Neutrophil (primary cell): ENCODE measurements at regions not wholly inside any gene's neighbourhood (a gene's known extent, or its start where the extent isn't known, plus 50 kb on each side); places are given as distances from the start of the nearest gene placed in this dataset.
"Not testable (repeated sequence)": the region's sequence is repeated elsewhere in the genome, so short reads cannot be mapped to it uniquely, and the experiment has no call there.

Source experiments
- H3K27ac ChIP-seq: fragments of 200-600 bp; sonication (generic); 2 replicates; pipeline ENCODE4 v1.5.1; 2016; ENCODE audit warnings: mild to moderate bottlenecking, moderate library complexity
- H3K27me3 ChIP-seq: fragments of 200-600 bp; sonication (generic); 2 replicates; pipeline ENCODE4 v1.6.0; 2016; ENCODE audit warnings: mild to moderate bottlenecking
- H3K36me3 ChIP-seq: fragments of 200-600 bp; sonication (generic); 2 replicates; pipeline ENCODE4 v1.5.1; 2017
- H3K4me1 ChIP-seq, 2 experiments: fragments of 200-600 bp in 1 of 2; sonication (generic) in 1 of 2; 1 replicate in 1 of 2; 2 replicates in 1 of 2; pipeline versions ENCODE4 v1.5.1 to v1.6.1; 2013 to 2016; ENCODE audit warnings: low read depth in 1 of 2, low read length in 1 of 2, mild to moderate bottlenecking in 1 of 2, moderate library complexity in 1 of 2; ENCODE audit not compliant: control insufficient read depth in 1 of 2, insufficient read depth in 1 of 2
- H3K4me3 ChIP-seq, 2 experiments: fragments of 200-600 bp in 1 of 2; sonication (generic) in 1 of 2; 1 replicate in 1 of 2; 2 replicates in 1 of 2; pipeline ENCODE4 v1.5.1; 2013 to 2016; ENCODE audit warnings: low read depth in 1 of 2, low read length in 1 of 2, mild to moderate bottlenecking in 1 of 2, moderate library complexity in 1 of 2
- H3K9me3 ChIP-seq: fragments of 200-600 bp; sonication (generic); 2 replicates; pipeline ENCODE4 v1.5.1; 2016
- CTCF ChIP-seq: fragments of 200-600 bp; sonication (generic); IDR thresholded peaks from 2 replicates; pipeline ENCODE4 v1.5.1; 2016; ENCODE audit warnings: antibody characterized with exemption

GRCh38 chr2:90105142-90105541 is 1413.7 kb downstream of the RPIA start:
- H3K27ac ChIP-seq, H3K9me3 ChIP-seq, H3K36me3 ChIP-seq, H3K27me3 ChIP-seq, H3K4me1 ChIP-seq, H3K4me3 ChIP-seq: not testable (repeated sequence)

GRCh38 chr2:90123409-90123808 is 1431.9 kb downstream of the RPIA start:
- not testable (repeated sequence) for H3K27me3 ChIP-seq, H3K36me3 ChIP-seq, H3K4me1 ChIP-seq, H3K27ac ChIP-seq, H3K9me3 ChIP-seq, H3K4me3 ChIP-seq

- H3K27me3 ChIP-seq, H3K36me3 ChIP-seq, H3K4me1 ChIP-seq, H3K9me3 ChIP-seq, H3K4me3 ChIP-seq, H3K27ac ChIP-seq: not testable (repeated sequence)
These were observed 1447.6 kb downstream of the RPIA start for GRCh38 chr2:90139046-90139445.

GRCh38 chr2:90141558-90141957 is 1450.1 kb downstream of the RPIA start:
- H3K4me1 ChIP-seq, H3K36me3 ChIP-seq, H3K4me3 ChIP-seq, H3K27me3 ChIP-seq, H3K9me3 ChIP-seq, H3K27ac ChIP-seq: not testable (repeated sequence)

- not testable (repeated sequence) for H3K4me1 ChIP-seq
These were observed 1460.3 kb downstream of the RPIA start for GRCh38 chr2:90151805-90152204.

GRCh38 chr2:90170978-90171377 is 1479.5 kb downstream of the RPIA start:
- H3K27me3 ChIP-seq, H3K4me1 ChIP-seq: not testable (repeated sequence)

More at GRCh38 chr2:90151805-90152204, 1460.3 kb downstream of the RPIA start:
- H3K9me3 ChIP-seq, H3K27ac ChIP-seq, H3K27me3 ChIP-seq, H3K4me3 ChIP-seq, H3K36me3 ChIP-seq: not testable (repeated sequence)

GRCh38 chr2:90173081-90173480 is 1481.6 kb downstream of the RPIA start:
- not testable (repeated sequence) for H3K36me3 ChIP-seq, H3K4me3 ChIP-seq, H3K4me1 ChIP-seq

More at GRCh38 chr2:90170978-90171377, 1479.5 kb downstream of the RPIA start:
- H3K27ac ChIP-seq, H3K36me3 ChIP-seq, H3K4me3 ChIP-seq, H3K9me3 ChIP-seq: not testable (repeated sequence)

GRCh38 chr2:90179591-90179990 is 1488.1 kb downstream of the RPIA start:
- not testable (repeated sequence) for H3K36me3 ChIP-seq, H3K27me3 ChIP-seq

More at GRCh38 chr2:90173081-90173480, 1481.6 kb downstream of the RPIA start:
- H3K9me3 ChIP-seq, H3K27ac ChIP-seq, H3K27me3 ChIP-seq: not testable (repeated sequence)

GRCh38 chr2:90207454-90208058 is 1516.1 kb downstream of the RPIA start:
- Histone ChIP-seq H3K9me3 (no peaks in the 10 kb centered on the region), H3K36me3 (no peaks in the 10 kb centered on the region), H3K4me1 (no peaks in the 10 kb centered on the region), H3K4me3 (no peak overlapping the region), H3K27me3 (no peaks in the 10 kb centered on the region), H3K27ac (no peak overlapping the region)
- no peak for TF ChIP-seq CTCF

More at GRCh38 chr2:90179591-90179990, 1488.1 kb downstream of the RPIA start:
- not testable (repeated sequence) for H3K9me3 ChIP-seq, H3K4me3 ChIP-seq, H3K27ac ChIP-seq, H3K4me1 ChIP-seq

GRCh38 chr2:90209009-90209408 is 1517.5 kb downstream of the RPIA start:
- no peaks in the 10 kb centered on the region for H3K9me3 ChIP-seq
- H3K36me3 ChIP-seq: no peaks in the 10 kb centered on the region
- no peak for TF ChIP-seq CTCF
- no peak overlapping the region for H3K4me3 ChIP-seq
- no peak overlapping the region for H3K27ac ChIP-seq
- H3K27me3 ChIP-seq: no peaks in the 10 kb centered on the region
- H3K4me1 ChIP-seq: no peaks in the 10 kb centered on the region
